Skin epidermis (tissue), 12 donors: ENCODE measurements at regions not wholly inside any gene's neighbourhood (a gene's known extent, or its start where the extent isn't known, plus 50 kb on each side); places are given as distances from the start of the nearest gene placed in this dataset.

ENCODE experiments used
- H3K27ac ChIP-seq, 21 experiments: fragments of 200-600 bp; sonication (generic) in 11 of 21; one replicate each; pipeline ENCODE4 v1.5.0; 2020; ENCODE audit warnings: mild to moderate bottlenecking in 3 of 21, inconsistent platforms in 2 of 21, moderate library complexity in 2 of 21
- H3K4me3 ChIP-seq, 7 experiments: fragments of 200-600 bp; sonication (generic) in 2 of 7; one replicate each; pipeline ENCODE4 v1.5.0; 2020; ENCODE audit warnings: inconsistent platforms in 2 of 7, mild to moderate bottlenecking in 2 of 7, moderate library complexity in 1 of 7

DNA sequence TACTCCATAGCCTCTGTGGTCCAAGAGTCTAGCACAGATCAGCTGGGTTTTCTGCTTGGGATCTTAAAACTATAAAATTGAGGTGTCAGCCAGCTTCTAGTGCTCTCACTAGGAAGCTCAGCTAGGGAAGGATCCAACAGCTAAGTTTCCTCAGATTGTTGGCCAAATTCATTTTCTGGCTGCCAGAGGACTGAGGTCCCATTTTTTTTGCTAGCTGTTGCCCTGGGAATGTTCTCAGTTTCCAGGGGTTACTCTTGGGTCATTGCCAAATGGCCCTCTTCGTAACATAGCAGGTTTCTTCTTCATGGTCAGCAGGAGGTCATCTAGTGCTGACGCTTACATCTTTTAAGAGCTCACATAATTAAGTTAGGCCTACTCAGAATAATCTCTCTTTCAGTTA, 2178.2 kb downstream of the ARAP2 start:
- Histone ChIP-seq H3K4me3 (no peak overlapping the region), H3K27ac (no peak overlapping the region)

DNA sequence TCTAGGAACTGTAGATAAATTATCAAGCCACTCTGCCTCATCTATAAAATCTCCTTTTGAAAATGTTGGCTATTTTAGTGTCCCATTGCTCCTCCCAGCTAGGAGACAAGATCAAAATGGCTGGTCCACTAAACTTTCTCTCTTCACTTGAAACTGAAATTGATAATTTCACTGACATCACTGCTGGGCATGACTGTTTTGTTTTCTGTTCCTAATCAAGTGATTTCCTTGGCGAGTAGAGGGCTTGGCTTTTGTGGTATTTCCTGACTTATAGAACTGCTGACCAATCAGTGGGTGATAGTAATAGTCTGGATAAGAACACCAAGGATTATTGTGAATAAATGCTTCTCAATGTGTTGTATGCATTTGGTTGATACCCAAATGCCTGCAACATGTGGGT, 2152.9 kb downstream of the ARAP2 start:
- H3K27ac ChIP-seq = no peak overlapping the region
- no peak overlapping the region for H3K4me3 ChIP-seq

DNA sequence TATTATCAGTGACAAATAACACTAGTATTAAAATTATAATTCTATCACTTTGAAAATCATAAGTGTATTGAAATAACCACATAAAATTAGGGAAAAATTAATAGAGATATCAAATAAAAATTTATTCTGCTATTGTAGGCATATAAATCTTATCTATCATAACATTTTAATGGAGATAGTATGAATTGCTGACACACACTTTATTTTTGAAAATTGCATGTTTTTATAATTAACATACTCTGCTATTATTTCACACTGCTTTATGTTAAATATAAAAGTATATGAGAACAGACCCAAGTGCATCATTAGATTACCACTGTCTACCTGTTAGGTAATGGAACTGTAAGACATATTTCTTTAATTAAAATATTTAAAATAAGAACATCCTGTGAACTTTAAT, 2150.2 kb downstream of the ARAP2 start:
- H3K4me3 ChIP-seq = no peak overlapping the region

DNA sequence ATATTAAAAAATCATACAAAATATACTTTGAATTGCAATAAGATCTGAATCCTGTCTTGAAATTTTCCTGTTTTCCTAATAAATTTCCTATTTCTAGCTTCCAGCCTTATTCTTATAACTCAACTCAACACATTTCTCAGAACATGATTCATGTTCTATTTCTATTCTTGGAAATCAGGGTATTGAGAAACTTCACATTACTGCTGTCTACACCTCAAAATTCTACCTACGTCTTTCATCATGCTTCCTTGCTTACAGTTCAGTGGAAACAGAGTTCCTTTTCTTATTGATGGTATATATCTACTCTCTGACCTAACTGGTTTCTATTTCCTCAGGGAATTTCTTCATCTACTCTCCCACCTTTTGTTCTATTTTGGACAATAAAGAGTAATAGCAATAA, 2139.0 kb downstream of the ARAP2 start:
- no peak overlapping the region for H3K27ac ChIP-seq
- no peak overlapping the region for H3K4me3 ChIP-seq

More for the DNA sequence above, 2150.2 kb downstream of the ARAP2 start:
- no peak overlapping the region for H3K27ac ChIP-seq

DNA sequence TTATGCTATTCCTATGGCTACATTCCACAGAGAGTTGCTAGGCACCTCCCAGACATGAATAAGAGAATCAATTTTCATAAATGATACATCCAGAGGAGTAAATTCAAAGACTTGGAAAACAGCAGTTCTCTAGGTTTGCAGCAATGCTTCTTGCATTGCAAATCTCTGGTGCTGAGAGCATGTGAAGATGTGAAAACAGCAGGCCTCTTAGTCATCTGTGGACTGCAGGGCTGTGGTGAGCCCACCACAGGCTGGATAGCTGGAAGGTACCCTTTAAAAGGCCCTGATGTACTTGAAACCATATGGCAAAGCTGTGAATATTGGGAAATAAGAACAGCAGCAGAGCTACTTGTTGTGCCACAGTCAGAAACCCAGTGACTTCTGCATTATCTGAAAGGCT, 2135.9 kb downstream of the ARAP2 start:
- Histone ChIP-seq H3K4me3 (no peak overlapping the region), H3K27ac (no peak overlapping the region)

DNA sequence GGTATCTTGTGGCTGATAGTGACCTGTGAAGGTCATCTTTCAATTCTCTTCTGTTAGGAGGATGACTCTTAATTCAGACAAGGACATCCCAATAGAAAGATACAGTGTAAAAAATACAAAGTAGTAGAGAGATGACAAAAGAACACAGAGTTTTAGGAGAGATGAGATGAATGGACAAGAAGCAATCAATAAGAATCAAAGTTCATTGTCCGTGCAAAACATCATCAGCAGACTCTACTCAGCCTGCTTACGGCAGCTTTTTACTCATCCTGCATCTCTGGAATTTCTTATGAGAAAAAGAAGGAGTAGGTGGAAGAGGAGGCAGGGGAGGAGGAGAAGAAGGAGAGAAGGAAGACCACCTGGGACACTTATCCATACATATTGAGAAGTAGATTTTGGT, 2131.7 kb downstream of the ARAP2 start:
- Histone ChIP-seq H3K27ac (no peak overlapping the region), H3K4me3 (no peak overlapping the region)

DNA sequence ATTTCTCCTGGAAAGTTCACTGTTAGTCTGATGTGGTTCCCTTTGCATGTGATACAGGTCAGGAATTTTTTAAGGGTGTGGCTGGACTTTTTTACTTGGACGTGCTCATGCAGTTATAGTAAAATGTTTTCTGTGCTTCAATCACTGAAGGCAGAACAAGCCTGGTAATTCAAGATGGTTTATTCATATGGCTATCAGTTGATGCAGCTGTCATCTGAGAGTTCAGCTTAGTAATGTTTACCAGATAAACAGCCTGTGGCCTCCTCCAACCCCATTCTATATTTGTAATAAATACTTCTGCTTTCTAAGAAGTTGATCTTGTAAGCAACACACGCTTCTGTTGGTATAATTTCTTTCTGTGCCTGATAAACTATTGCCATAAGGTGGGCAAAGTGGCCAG, 2105.9 kb downstream of the ARAP2 start:
- Histone ChIP-seq H3K4me3 (no peak overlapping the region), H3K27ac (no peak overlapping the region)

DNA sequence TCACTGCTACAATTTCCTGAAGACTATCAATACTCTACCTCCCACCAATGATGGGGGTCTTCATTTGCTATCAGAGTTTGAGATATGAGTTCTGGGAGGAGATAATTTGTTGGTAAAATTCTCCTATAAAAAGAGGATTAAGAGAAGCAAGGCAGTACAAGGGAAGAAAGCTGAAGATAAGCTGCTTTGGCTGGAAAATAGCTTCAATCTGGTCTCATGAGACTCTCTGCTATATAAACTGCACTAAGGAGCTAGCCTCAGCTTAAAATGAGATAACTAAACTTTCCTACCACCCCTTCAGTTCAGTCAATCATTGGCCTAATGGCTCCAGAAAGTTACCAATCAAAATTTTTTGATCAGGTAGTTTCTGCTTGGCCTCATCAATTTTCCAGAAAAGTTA, 2105.0 kb downstream of the ARAP2 start:
- no peak overlapping the region for H3K4me3 ChIP-seq
- H3K27ac ChIP-seq = no peak overlapping the region

DNA sequence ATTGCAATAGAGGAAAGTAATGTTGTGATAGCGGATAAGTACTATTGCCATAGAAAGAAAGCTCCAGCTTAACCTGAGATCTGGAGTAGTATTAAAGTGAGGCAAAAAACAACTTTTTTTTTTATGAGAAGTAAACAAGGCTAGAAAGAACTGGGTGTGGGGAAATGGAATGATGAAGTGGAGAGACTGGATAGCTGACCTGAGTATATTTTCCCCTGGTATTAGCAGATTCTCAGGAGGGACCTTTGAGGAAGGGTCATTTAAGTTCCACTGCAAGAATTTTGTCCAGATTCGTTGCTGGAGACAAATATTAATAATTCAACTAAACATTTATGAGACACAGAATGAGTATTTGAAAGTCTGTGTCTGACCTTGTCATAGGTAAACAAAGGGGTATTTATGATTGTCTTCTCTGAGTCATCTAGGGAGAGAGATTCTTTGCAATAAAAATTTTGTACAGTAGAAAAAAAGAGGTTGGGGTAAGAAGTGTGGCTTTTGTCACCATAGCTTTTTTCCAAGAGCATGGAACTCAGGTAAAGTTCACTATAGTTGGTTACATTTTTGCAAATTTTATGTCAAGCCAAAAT, 2095.9 kb downstream of the ARAP2 start:
- no peak overlapping the region for H3K4me3 ChIP-seq
- H3K27ac ChIP-seq = no peak overlapping the region

DNA sequence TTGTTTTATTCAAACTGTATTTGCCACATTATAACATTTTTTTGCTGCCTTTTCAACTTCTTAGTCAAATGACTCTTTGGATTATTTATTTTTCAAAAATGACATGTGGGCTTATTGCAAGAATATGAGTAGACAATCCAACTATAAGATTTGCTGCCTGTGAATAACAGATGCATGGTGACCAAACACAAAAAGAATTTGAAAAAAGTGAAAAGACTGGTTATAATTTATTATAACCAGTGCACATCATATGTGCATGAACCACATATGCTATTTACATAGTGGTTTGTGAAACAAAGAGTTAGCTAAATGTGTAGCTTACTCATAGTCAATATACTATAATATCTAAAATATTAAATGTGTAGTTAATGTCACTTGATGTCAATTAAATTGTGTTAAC, 2086.8 kb downstream of the ARAP2 start:
- Histone ChIP-seq H3K27ac (no peak overlapping the region), H3K4me3 (no peak overlapping the region)

DNA sequence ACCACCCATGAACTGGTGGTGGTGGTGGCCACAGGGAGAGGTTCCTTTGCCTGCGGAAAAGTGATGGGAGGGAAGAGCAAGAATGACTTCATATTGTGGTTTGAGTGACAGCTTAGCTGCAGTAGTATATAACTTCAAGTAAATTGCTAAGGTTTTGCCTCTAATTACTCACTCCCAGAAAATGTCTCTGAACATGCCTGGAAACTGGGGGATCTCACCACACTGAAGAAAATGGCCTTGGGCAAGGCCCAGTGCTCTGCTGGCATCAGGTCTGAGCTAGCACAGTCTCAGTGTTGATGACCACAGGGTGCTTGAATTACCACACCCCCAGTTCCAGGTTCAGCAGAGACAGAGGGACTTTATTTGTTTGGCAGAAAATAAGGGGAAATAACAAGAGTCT, 2085.4 kb downstream of the ARAP2 start:
- Histone ChIP-seq H3K4me3 (no peak overlapping the region), H3K27ac (no peak overlapping the region)

DNA sequence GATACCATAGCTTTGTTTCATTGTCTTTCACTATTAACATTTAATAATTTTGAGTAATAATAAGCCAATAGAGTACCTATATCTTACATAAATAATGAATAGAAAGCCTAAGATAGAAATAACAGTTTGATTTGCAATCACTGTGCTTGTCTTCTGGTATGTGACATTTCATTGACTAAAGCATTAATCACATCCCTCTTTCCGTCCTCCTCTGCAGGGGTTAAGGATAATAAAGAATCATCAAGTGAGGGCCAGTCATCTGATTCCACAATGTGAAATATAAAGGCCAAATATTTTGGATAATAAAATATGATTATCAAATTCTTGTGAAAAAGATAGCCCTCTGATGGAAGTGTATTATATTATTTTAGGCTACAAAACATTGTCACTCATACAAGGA, 2073.4 kb downstream of the ARAP2 start:
- Histone ChIP-seq H3K4me3 (no peak overlapping the region), H3K27ac (no peak overlapping the region)

DNA sequence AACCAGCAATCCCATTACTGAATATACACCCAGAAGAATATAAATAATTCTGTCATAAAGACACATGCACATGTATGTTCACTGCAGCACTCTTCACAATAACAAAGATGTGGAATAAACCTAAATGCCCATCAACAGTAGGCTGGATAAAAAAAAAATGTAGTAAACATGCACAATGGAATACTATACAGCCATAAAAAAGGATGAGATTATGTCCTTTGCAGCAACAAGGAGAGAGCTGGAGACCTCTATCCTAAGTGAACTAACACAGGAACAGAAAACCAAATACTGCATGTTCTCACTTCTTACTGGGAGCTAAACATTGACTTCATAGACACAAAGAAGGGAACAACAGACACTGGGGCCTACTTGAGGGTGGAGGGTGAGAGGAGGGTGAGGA, 2067.7 kb downstream of the ARAP2 start:
- Histone ChIP-seq H3K4me3 (no peak overlapping the region), H3K27ac (no peak overlapping the region)

DNA sequence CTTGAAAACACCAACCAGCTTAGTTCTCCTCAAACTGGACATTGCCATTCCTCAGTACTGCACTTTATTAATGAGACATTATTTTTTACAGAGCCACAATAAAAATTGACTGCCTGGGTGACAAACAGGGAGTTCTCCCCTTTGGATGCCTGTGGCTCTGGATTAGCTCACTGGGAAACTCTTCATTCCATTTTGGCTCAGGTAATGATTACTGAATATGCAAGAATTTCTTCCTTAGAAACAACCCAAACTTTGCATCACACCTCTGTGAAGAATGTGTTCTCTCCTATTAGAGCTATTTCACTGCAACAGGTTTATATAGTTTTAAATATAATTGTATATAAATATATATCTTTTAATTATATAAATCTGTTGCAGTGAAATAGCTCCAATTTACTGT, 2065.8 kb downstream of the ARAP2 start:
- H3K4me3 ChIP-seq = no peak overlapping the region

DNA sequence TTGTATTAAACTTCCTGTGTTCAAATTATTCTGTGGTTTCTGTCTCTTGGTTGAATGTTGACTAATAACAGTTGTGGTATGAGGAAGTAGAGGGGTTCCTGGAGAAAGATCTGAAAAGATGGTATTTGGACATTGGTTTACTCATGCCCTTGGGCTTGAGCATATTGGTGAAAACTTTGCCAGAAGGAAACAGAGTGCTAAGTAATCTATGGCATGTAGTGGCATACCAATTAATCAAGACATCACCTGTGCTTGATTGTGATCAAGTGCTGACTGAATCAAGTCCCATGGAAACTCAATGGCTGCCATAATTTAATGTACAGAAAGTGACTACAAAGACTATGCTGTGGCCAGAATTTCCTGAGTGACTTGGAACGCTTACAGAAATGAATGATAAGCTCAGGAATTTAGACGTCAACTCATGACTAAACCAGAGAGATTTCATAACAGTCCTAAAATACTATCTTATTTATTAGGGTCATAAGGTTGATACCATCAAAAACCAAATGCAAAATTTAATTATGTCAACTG, 2062.9 kb downstream of the ARAP2 start:
- Histone ChIP-seq H3K27ac (no peak overlapping the region), H3K4me3 (no peak overlapping the region)

More for the DNA sequence above, 2065.8 kb downstream of the ARAP2 start:
- no peak overlapping the region for H3K27ac ChIP-seq

DNA sequence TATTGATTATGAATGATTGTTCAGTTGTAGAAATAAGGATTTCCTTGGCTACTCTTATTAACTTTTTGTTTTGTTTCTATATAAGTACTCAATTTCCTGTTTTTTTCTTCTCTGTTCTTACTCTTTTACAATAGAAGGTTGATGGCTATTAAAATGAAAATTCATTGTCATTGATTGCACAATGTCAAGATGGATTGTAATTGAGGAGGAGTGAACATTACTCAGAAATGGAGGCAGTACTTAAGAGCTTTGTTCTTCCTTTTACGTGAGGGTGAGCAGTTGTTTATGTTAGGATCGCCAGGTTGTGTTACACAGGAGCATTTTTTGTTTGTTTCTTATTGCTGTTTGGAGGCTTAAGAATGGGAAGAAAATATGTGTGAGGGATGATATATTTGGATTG, 2062.4 kb downstream of the ARAP2 start:
- Histone ChIP-seq H3K27ac (peak overlapping the region in 1 of 21 experiments; percentile 9), H3K4me3 (no peak overlapping the region)

DNA sequence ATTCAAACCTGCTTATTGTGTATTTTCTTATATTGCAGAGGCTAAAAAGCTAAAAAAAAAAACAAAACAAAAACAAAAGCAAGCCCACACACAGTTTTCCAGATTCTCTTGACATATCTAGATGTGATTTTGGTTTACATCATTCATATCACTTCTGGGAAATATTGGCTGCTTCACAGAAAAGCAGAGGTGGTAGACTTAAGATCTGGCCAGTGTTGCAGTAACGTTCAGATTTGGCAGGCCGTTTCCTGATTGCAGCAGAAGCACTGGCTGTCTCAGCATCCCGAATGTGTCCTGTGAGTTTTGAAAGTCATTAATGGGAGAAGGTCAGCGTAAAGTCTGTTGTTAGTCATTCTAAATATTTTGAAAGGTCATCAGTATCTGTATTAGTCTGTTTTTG, 2062.0 kb downstream of the ARAP2 start:
- Histone ChIP-seq H3K4me3 (no peak overlapping the region), H3K27ac (peak overlapping the region in 1 of 21 experiments; percentile 9)

DNA sequence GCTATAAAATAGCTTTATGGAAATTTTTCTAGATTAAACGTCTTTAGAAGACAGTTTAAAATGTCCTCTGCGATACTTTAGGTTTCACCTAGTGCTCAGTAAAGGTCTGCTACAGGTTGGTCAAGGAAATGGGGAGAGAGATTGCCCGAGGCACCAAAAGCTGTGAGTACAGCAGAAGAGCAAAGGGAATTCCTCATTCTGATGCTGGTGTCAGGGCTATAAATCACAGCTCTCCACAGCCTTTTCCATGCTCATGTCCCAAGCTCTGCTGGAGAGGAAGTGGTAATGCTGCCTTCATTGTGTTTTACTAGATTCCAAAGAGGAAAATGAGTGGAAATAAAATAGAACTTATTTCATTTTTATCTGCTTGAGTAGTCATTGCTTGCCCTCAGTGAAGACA, 2060.4 kb downstream of the ARAP2 start:
- Histone ChIP-seq H3K4me3 (no peak overlapping the region), H3K27ac (no peak overlapping the region)

DNA sequence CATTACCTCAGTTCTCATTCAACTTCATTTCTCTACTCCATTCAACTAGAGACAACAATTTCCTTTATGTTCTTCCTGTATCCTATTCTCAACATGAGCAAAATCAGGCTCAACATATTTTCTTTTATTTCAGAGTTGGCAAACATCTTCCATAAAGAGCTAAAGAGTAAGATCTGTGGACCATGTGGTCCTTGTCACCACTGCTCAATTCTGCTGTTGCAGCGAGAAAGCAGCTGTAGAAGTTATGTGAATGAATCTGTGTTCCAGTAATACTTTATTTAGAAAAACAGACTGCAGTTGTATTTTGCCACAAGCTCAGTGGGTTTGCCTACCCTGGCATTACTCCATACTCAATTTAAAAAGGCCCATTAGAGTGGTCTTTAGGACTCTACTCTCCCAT, 2057.3 kb downstream of the ARAP2 start:
- no peak overlapping the region for H3K27ac ChIP-seq

DNA sequence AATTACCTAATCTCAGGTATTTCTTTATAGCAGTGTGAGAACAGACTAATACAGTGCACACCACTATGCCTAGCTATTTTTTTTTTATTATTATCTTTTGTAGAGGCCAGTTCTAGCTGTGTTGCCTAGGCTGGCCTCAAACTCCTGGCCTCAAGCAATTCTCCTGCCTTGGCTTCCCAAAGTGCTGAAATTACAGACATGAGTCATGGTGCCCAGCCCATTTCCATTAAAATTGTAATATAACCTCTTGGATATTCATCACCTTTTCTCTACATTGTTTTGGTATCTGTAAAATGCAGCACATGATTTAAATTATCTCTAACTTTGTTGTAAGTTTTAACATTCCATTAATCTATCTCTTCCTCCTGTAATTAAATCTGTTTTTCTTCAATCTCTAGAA, 2052.9 kb downstream of the ARAP2 start:
- Histone ChIP-seq H3K4me3 (no peak overlapping the region), H3K27ac (no peak overlapping the region)

More for the DNA sequence above, 2057.3 kb downstream of the ARAP2 start:
- no peak overlapping the region for H3K4me3 ChIP-seq

DNA sequence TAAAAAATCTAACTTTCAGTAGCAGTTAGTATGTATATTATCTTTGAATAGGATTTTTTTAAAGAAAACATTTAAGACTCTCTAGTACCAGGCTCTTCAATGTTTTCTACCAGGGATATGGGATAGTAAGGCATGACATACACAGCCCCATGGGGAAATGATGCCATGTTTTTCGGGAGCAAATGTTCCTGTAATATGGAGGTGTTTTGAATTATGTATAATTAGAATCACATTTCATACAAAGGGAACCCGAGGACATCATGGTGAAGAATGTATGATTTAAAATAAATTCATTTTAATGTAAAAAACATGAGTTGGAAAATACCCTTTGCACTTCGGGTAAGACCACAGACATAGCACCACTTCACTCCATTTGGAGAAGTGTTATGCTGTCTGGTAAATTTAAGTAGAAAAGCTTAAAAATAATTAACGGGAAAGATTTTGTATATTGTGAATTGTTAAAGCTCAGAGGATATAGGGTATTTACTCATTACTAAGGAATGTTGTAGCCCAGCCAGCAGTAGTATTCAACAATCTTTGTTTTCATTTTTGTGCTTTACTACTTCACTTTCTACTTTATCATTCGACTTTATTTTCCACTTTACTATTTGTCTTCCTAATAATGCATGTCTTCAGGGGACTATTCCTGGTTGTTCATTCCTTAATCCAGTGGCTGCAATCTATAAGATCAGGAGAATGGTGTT, 2050.7 kb downstream of the ARAP2 start:
- Histone ChIP-seq H3K27ac (no peak overlapping the region), H3K4me3 (no peak overlapping the region)

DNA sequence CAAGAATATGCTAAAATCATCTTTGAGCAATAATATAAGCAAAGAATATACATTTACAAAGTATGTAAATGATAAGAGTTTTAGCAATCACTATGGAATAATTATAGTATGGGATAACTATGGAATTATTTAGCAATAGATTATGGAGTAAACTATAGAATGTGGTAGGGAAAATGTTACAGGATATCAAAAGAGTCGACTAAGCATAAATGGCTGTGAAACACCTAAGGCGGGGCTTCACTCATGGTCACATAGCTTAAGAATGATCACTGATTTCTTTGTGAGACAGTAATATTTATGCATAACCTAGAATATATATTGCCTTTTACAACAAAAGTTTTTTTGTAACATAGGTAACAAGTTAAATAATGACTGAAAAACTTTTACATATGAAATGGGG, 2049.7 kb downstream of the ARAP2 start:
- Histone ChIP-seq H3K27ac (no peak overlapping the region), H3K4me3 (no peak overlapping the region)
